Neural progenitor cell (in vitro differentiated cells): ENCODE measurements at regions not wholly inside any gene's neighbourhood (a gene's known extent, or its start where the extent isn't known, plus 50 kb on each side); places are given as distances from the start of the nearest gene placed in this dataset.
A peak's percentile ranks its signal among the peaks of the same experiment; 100 is the strongest.

ENCODE experiments used
- DNase-seq: peaks from one replicate; pipeline ENCODE4 v3.0.0-alpha.2; 2016; ENCODE audit warnings: low spot score
- H2AFZ ChIP-seq: fragments of 200-600 bp; sonication (generic); replicated peaks from 2 replicates; pipeline ENCODE4 v1.6.1; 2016; ENCODE audit warnings: antibody characterized with exemption
- H3F3A ChIP-seq: fragments of 200-600 bp; sonication (generic); 2 replicates; pipeline ENCODE4 v1.6.1; 2016; ENCODE audit warnings: antibody characterized with exemption, low read depth
- H3K27ac ChIP-seq: fragments of 200-600 bp; sonication (generic); 2 replicates; pipeline ENCODE4 v1.5.1; 2016; ENCODE audit warnings: mild to moderate bottlenecking
- H3K27me3 ChIP-seq: fragments of 200-600 bp; sonication (generic); 2 replicates; pipeline ENCODE4 v1.6.1; 2016; ENCODE audit warnings: mild to moderate bottlenecking, moderate library complexity
- H3K36me3 ChIP-seq: fragments of 200-600 bp; sonication (generic); 2 replicates; pipeline ENCODE4 v1.5.1; 2016
- H3K4me1 ChIP-seq: fragments of 200-600 bp; sonication (generic); 2 replicates; pipeline ENCODE4 v1.6.1; 2016; ENCODE audit warnings: mixed run types
- H3K4me2 ChIP-seq: fragments of 200-600 bp; sonication (generic); 2 replicates; pipeline ENCODE4 v1.6.1; 2016
- H3K4me3 ChIP-seq: fragments of 200-600 bp; sonication (generic); 2 replicates; pipeline ENCODE4 v1.5.1; 2016
- H3K79me2 ChIP-seq: fragments of 200-600 bp; sonication (generic); 2 replicates; pipeline ENCODE4 v1.6.1; 2016; ENCODE audit warnings: low read depth
- H3K9ac ChIP-seq: fragments of 200-600 bp; sonication (generic); 2 replicates; pipeline ENCODE4 v1.6.1; 2016
- H3K9me3 ChIP-seq: fragments of 200-600 bp; sonication (generic); 2 replicates; pipeline ENCODE4 v1.5.1; 2016; ENCODE audit warnings: low read depth
- H4K20me1 ChIP-seq: fragments of 200-600 bp; sonication (generic); 2 replicates; pipeline ENCODE4 v1.6.1; 2016; ENCODE audit warnings: low read depth
- H3K27ac Mint-ChIP-seq: 3 replicates; pipeline ENCODE4 v1.8.0; 2021; ENCODE audit warnings: mixed read lengths
- H3K27me3 Mint-ChIP-seq: 2 replicates; pipeline ENCODE4 v1.8.0; 2022; ENCODE audit warnings: low read depth, mild to moderate bottlenecking, inconsistent platforms, moderate library complexity, mixed read lengths; ENCODE audit not compliant: insufficient read depth
- H3K36me3 Mint-ChIP-seq: 3 replicates; pipeline ENCODE4 v1.8.0; 2021; ENCODE audit warnings: mixed read lengths
- H3K4me1 Mint-ChIP-seq: 3 replicates; pipeline ENCODE4 v1.8.0; 2021; ENCODE audit warnings: mixed read lengths
- H3K4me3 Mint-ChIP-seq: 3 replicates; pipeline ENCODE4 v1.8.0; 2021; ENCODE audit warnings: mild to moderate bottlenecking, moderate library complexity, mixed read lengths
- H3K9me3 Mint-ChIP-seq: 3 replicates; pipeline ENCODE4 v1.8.0; 2020; ENCODE audit warnings: mixed read lengths
- EZH2 ChIP-seq: fragments of 200-600 bp; sonication (generic); IDR thresholded peaks from 2 replicates; pipeline ENCODE4 v1.6.1; 2017; ENCODE audit warnings: antibody characterized with exemption, mild to moderate bottlenecking, moderate library complexity
- EZH2phosphoT487 ChIP-seq: fragments of 200-600 bp; sonication (generic); IDR thresholded peaks from 2 replicates; pipeline ENCODE4 v1.6.1; 2017; ENCODE audit warnings: antibody characterized with exemption
- TF ChIP-seq, protein P1 (sequence below): fragments of 200-600 bp; sonication (generic); IDR thresholded peaks from 2 replicates; pipeline ENCODE4 v1.5.1; 2017; ENCODE audit warnings: antibody characterized with exemption, mild to moderate bottlenecking

DNA sequence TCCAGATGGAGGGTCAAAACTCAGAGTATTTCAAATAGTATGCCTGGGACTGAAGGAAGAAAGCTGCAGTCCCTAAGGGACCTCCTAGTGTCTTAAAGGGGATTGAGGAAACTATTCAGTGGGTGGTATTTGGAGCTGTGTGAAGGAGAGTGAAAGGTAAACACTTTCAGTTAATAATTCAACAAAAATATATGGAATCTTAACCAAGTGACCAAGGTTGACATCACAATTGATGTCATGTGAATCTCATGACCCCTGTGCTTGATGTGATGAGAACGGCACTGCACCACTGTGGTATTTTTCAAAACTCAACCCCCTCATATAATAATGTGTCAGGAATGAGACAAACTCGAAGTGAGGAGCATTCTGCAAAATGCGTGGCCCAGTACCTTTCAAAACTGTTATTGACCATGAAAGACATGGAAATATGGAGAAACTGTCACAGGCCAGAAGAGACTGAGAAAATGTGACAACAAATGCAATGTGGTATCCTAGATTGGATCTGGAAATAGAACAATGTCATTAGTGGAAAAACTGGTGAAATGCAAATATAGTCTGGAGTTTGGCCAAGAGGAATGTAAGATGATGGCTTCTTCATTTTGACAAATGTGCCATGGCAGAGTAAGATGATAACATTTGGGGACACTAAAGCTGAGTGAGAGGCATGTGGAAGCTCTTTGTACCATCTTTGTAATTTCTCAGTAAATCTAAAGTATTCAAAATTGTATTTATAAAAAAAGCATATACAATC, 553.9 kb downstream of the RFC3 start:
- Mint-ChIP-seq H3K27ac (no peak overlapping the region), H3K9me3 (no peaks in the 10 kb centered on the region), H3K4me3 (no peak overlapping the region), H3K27me3 (no peaks in the 10 kb centered on the region), H3K36me3 (no peaks in the 10 kb centered on the region), H3K4me1 (peaks cover 3% of the 10 kb centered on the region)
- no peaks in the 10 kb centered on the region for H3K79me2 ChIP-seq
- no peaks in the 10 kb centered on the region for H3F3A ChIP-seq
- no peaks in the 10 kb centered on the region for H3K4me1 ChIP-seq
- H3K27me3 ChIP-seq = no peaks in the 10 kb centered on the region
- H3K9me3 ChIP-seq = no peaks in the 10 kb centered on the region
- H2AFZ ChIP-seq = no peak overlapping the region
- DNase-seq = no peak
- TF ChIP-seq, protein P1, sequence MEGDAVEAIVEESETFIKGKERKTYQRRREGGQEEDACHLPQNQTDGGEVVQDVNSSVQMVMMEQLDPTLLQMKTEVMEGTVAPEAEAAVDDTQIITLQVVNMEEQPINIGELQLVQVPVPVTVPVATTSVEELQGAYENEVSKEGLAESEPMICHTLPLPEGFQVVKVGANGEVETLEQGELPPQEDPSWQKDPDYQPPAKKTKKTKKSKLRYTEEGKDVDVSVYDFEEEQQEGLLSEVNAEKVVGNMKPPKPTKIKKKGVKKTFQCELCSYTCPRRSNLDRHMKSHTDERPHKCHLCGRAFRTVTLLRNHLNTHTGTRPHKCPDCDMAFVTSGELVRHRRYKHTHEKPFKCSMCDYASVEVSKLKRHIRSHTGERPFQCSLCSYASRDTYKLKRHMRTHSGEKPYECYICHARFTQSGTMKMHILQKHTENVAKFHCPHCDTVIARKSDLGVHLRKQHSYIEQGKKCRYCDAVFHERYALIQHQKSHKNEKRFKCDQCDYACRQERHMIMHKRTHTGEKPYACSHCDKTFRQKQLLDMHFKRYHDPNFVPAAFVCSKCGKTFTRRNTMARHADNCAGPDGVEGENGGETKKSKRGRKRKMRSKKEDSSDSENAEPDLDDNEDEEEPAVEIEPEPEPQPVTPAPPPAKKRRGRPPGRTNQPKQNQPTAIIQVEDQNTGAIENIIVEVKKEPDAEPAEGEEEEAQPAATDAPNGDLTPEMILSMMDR = no peak
- TF ChIP-seq EZH2 (no peak), EZH2phosphoT487 (no peak)
- H3K9ac ChIP-seq = no peak overlapping the region
- H3K4me2 ChIP-seq = no peak overlapping the region
- no peak overlapping the region for H3K4me3 ChIP-seq
- H3K27ac ChIP-seq = no peak overlapping the region
- H3K36me3 ChIP-seq = no peaks in the 10 kb centered on the region
- no peaks in the 10 kb centered on the region for H4K20me1 ChIP-seq

DNA sequence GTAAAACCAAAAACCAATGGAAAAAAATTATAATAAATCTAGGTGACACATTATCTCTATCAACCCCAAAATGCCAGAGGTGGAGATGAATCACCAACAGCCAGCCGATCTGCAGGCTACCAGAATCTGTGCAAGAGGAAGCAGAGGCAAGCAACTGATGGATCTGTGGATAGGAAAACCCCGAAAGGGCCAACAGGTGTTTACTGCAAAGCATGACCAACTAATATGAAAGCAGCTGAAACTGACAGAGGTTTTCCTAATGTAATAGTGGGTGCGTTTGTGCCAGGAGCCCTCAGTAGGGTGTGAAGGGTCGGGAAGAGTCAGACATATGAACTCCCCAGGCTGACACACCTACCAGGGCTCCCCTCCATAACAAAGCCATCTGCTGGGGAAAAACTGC, 554.6 kb downstream of the RFC3 start:
- Mint-ChIP-seq H3K4me1 (peaks cover 3% of the 10 kb centered on the region), H3K27ac (no peak overlapping the region), H3K27me3 (no peaks in the 10 kb centered on the region), H3K36me3 (no peaks in the 10 kb centered on the region), H3K9me3 (no peaks in the 10 kb centered on the region), H3K4me3 (no peak overlapping the region)
- Histone ChIP-seq H3K27me3 (no peaks in the 10 kb centered on the region), H3K4me1 (no peaks in the 10 kb centered on the region), H3K4me3 (no peak overlapping the region), H3K27ac (no peak overlapping the region), H3K9me3 (no peaks in the 10 kb centered on the region), H4K20me1 (no peaks in the 10 kb centered on the region), H3K36me3 (no peaks in the 10 kb centered on the region), H3K9ac (no peak overlapping the region), H2AFZ (peak overlapping the region; percentile 3), H3F3A (no peaks in the 10 kb centered on the region), H3K79me2 (no peaks in the 10 kb centered on the region), H3K4me2 (no peak overlapping the region)
- no peak for TF ChIP-seq EZH2
- TF ChIP-seq EZH2phosphoT487 = no peak
- TF ChIP-seq, protein P1 = no peak
- no peak for DNase-seq

- Mint-ChIP-seq H3K36me3 (no peaks in the 10 kb centered on the region), H3K4me3 (no peak overlapping the region), H3K27me3 (peaks cover 2% of the 10 kb centered on the region), H3K27ac (no peak overlapping the region), H3K4me1 (peaks cover 3% of the 10 kb centered on the region), H3K9me3 (no peaks in the 10 kb centered on the region)
- H3K4me3 ChIP-seq = no peak overlapping the region
- H3K27ac ChIP-seq = no peak overlapping the region
- no peaks in the 10 kb centered on the region for H3K27me3 ChIP-seq
- H3F3A ChIP-seq = no peaks in the 10 kb centered on the region
- no peak overlapping the region for H3K4me2 ChIP-seq
- no peak overlapping the region for H3K9ac ChIP-seq
- H4K20me1 ChIP-seq = no peaks in the 10 kb centered on the region
- no peaks in the 10 kb centered on the region for H3K4me1 ChIP-seq
- no peaks in the 10 kb centered on the region for H3K9me3 ChIP-seq
- H3K36me3 ChIP-seq = no peaks in the 10 kb centered on the region
- no peak for TF ChIP-seq EZH2
- no peak for TF ChIP-seq EZH2phosphoT487
- TF ChIP-seq, protein P1 = no peak
- DNase-seq = no peak
- H2AFZ ChIP-seq = peak overlapping the region; percentile 32
- no peaks in the 10 kb centered on the region for H3K79me2 ChIP-seq
Measured at GRCh38 chr13:34376483-34376882, 558.5 kb downstream of the RFC3 start.
